IMR-90 (cell line): ENCODE measurements at regions not wholly inside any gene's neighbourhood (a gene's known extent, or its start where the extent isn't known, plus 50 kb on each side); places are given as distances from the start of the nearest gene placed in this dataset.

Experiments
- ATAC-seq: fragments of 200-7000 bp; cut with Tn5 transposase; 2 replicates; pipeline ENCODE4 v1.9.1; 2020; ENCODE audit warnings: low read depth, mild to moderate bottlenecking, moderate library complexity
- BruUV-seq: library from RNA; stranded (reverse); fragments of 400-500 nt; replicated peaks from 2 replicates; lab custom pipeline; 2021; lab: Mats Ljungman, UMichigan
- CTCF ChIA-PET: fragments of 300-600 bp; formaldehyde crosslinking; extraction: SDS; loops from one replicate; lab custom pipeline; 2021; ENCODE audit warnings: antibody characterized with exemption; lab: Yijun Ruan, JAX
- POLR2A ChIA-PET: fragments of 300-600 bp; sonication (Branson Sonifier 250); formaldehyde crosslinking; loops from one replicate; lab custom pipeline; 2022; ENCODE audit warnings: antibody characterized with exemption; ENCODE audit not compliant: unreplicated experiment; lab: Charles Lee
- DNase-seq: peaks from one replicate; pipeline ENCODE4 v3.0.0; 2013
- H2AFZ ChIP-seq: replicated peaks from 2 replicates; pipeline ENCODE3; 2013; ENCODE audit warnings: low read length, mild to moderate bottlenecking; ENCODE audit not compliant: poor library complexity
- H2AK5ac ChIP-seq: 2 replicates; pipeline ENCODE4 v1.6.1; 2013; ENCODE audit warnings: low read depth, low read length, inconsistent platforms
- H2AK9ac ChIP-seq: replicated peaks from 2 replicates; pipeline ENCODE3; 2013; ENCODE audit warnings: mild to moderate bottlenecking, low read depth, low read length, moderate library complexity; ENCODE audit not compliant: poor library complexity
- H2BK120ac ChIP-seq: 2 replicates; pipeline ENCODE4 v1.6.1; 2013; ENCODE audit warnings: low read depth, low read length, inconsistent platforms
- H2BK15ac ChIP-seq: 3 replicates; pipeline ENCODE4 v1.6.1; 2013; ENCODE audit warnings: low read depth, low read length, inconsistent platforms
- H2BK20ac ChIP-seq: 2 replicates; pipeline ENCODE4 v1.6.1; 2013; ENCODE audit warnings: low read depth, mild to moderate bottlenecking, inconsistent platforms, low read length, moderate library complexity
- H2BK5ac ChIP-seq: 2 replicates; pipeline ENCODE4 v1.6.1; 2013; ENCODE audit warnings: mild to moderate bottlenecking, low read depth, low read length, inconsistent platforms; ENCODE audit not compliant: poor library complexity, severe bottlenecking
- H3K14ac ChIP-seq: replicated peaks from 2 replicates; pipeline ENCODE4 v1.6.1; 2013; ENCODE audit warnings: low read depth, low read length, inconsistent platforms
- H3K18ac ChIP-seq: 2 replicates; pipeline ENCODE4 v1.6.1; 2013; ENCODE audit warnings: low read depth, low read length, control low read depth
- H3K23ac ChIP-seq: 2 replicates; pipeline ENCODE4 v1.6.1; 2013; ENCODE audit warnings: low read depth, low read length, inconsistent platforms
- H3K27ac ChIP-seq: 2 replicates; pipeline ENCODE4 v1.5.1; 2013; ENCODE audit warnings: mild to moderate bottlenecking, control low read depth, low read length; ENCODE audit not compliant: insufficient read depth
- H3K27me3 ChIP-seq: 2 replicates; pipeline ENCODE4 v1.6.1; 2013; ENCODE audit warnings: low read length; ENCODE audit not compliant: control insufficient read depth, insufficient read depth
- H3K36me3 ChIP-seq: 2 replicates; pipeline ENCODE4 v1.6.1; 2013; ENCODE audit warnings: low read length, mixed read lengths; ENCODE audit not compliant: control insufficient read depth, insufficient read depth
- H3K4ac ChIP-seq: 2 replicates; pipeline ENCODE4 v1.6.1; 2013; ENCODE audit warnings: low read depth, low read length, inconsistent platforms
- H3K4me1 ChIP-seq: 2 replicates; pipeline ENCODE4 v1.6.1; 2013; ENCODE audit warnings: low read length, mixed read lengths; ENCODE audit not compliant: control insufficient read depth, insufficient read depth
- H3K4me2 ChIP-seq: 2 replicates; pipeline ENCODE4 v1.6.1; 2013; ENCODE audit warnings: low read depth, mild to moderate bottlenecking, control low read depth, low read length, moderate library complexity
- H3K4me3 ChIP-seq: 2 replicates; pipeline ENCODE4 v1.5.1; 2013; ENCODE audit warnings: low read depth, mild to moderate bottlenecking, control low read depth, low read length, moderate library complexity; ENCODE audit not compliant: insufficient read depth
- H3K56ac ChIP-seq: 2 replicates; pipeline ENCODE4 v1.6.1; 2013; ENCODE audit warnings: low read length, inconsistent platforms; ENCODE audit not compliant: insufficient read depth; ENCODE audit errors: extremely low read depth
- H3K79me1 ChIP-seq, 2 experiments: 2 replicates each; pipeline ENCODE4 v1.6.1; 2013; ENCODE audit warnings: low read length in 2 of 2, inconsistent platforms in 1 of 2, low read depth in 1 of 2
- H3K9ac ChIP-seq: 2 replicates; pipeline ENCODE4 v1.6.1; 2013; ENCODE audit warnings: low read depth, low read length, control low read depth
- H3K9me1 ChIP-seq: 2 replicates; pipeline ENCODE4 v1.6.1; 2013; ENCODE audit warnings: low read length, inconsistent platforms; ENCODE audit not compliant: insufficient read depth
- H3K9me3 ChIP-seq: 2 replicates; pipeline ENCODE4 v1.6.1; 2013; ENCODE audit warnings: low read length; ENCODE audit not compliant: control insufficient read depth, insufficient read depth
- H4K20me1 ChIP-seq: 2 replicates; pipeline ENCODE4 v1.6.1; 2013; ENCODE audit warnings: low read length, inconsistent platforms; ENCODE audit not compliant: insufficient read depth
- H4K5ac ChIP-seq: 2 replicates; pipeline ENCODE4 v1.6.1; 2013; ENCODE audit warnings: mild to moderate bottlenecking, low read depth, low read length, control low read depth
- H4K8ac ChIP-seq, 2 experiments: 2 replicates each; pipeline ENCODE4 v1.6.1; 2013; ENCODE audit warnings: low read depth in 2 of 2, low read length in 2 of 2, control low read depth in 1 of 2, inconsistent platforms in 1 of 2
- H4K91ac ChIP-seq: 2 replicates; pipeline ENCODE4 v1.6.1; 2013; ENCODE audit warnings: low read depth, low read length, inconsistent platforms; ENCODE audit not compliant: insufficient read depth
- CEBPB ChIP-seq: IDR thresholded peaks from 2 replicates; pipeline ENCODE4 v1.6.1; 2012; ENCODE audit warnings: low read depth, low read length, improper control_type of control experiment
- CHD1 ChIP-seq: IDR thresholded peaks from 2 replicates; pipeline ENCODE4 v1.6.1; 2012; ENCODE audit warnings: low read depth, low read length, improper control_type of control experiment
- CTCF ChIP-seq: conservative IDR thresholded peaks from 2 replicates; pipeline ENCODE4 v1.5.1; 2012; ENCODE audit warnings: mild to moderate bottlenecking, low read depth, low read length, improper control_type of control experiment
- ELK1 ChIP-seq: fragments of 150-350 bp; IDR thresholded peaks from 2 replicates; pipeline ENCODE4 v1.6.1; 2016; ENCODE audit warnings: low read depth, mild to moderate bottlenecking, low read length, moderate library complexity, borderline replicate concordance
- MAFK ChIP-seq: IDR thresholded peaks from 2 replicates; pipeline ENCODE4 v1.6.1; 2012; ENCODE audit warnings: low read depth, low read length, improper control_type of control experiment
- MAZ ChIP-seq: IDR thresholded peaks from 2 replicates; pipeline ENCODE4 v1.6.1; 2012; ENCODE audit warnings: low read depth, mild to moderate bottlenecking, low read length, improper control_type of control experiment, moderate library complexity, borderline replicate concordance
- MXI1 ChIP-seq: IDR thresholded peaks from 2 replicates; pipeline ENCODE4 v1.6.1; 2012; ENCODE audit warnings: low read depth, mild to moderate bottlenecking, low read length, moderate library complexity, borderline replicate concordance
- NFE2L2 ChIP-seq: fragments of 150-350 bp; IDR thresholded peaks from 2 replicates; pipeline ENCODE4 v1.6.1; 2016; ENCODE audit warnings: low read depth, mild to moderate bottlenecking, low read length
- POLR2A ChIP-seq: IDR thresholded peaks from 2 replicates; pipeline ENCODE4 v1.6.1; 2012; ENCODE audit warnings: mild to moderate bottlenecking, low read depth, low read length
- RCOR1 ChIP-seq: IDR thresholded peaks from 2 replicates; pipeline ENCODE4 v1.6.1; 2012; ENCODE audit warnings: mild to moderate bottlenecking, low read length, improper control_type of control experiment; ENCODE audit not compliant: insufficient replicate concordance
- RFX5 ChIP-seq: IDR thresholded peaks from 2 replicates; pipeline ENCODE4 v1.8.0; 2012; ENCODE audit warnings: low read depth, mild to moderate bottlenecking, low read length, moderate library complexity
- SMC3 ChIP-seq: fragments of 150-350 bp; IDR thresholded peaks from 2 replicates; pipeline ENCODE4 v1.6.1; 2016; ENCODE audit warnings: low read depth, mild to moderate bottlenecking, antibody characterized with exemption, low read length, moderate library complexity
- USF2 ChIP-seq: fragments of 150-350 bp; IDR thresholded peaks from 2 replicates; pipeline ENCODE4 v1.6.1; 2017; ENCODE audit warnings: mild to moderate bottlenecking, antibody characterized with exemption, low read length, low read depth
- WGBS, 2 experiments: methylation state at CpG; one replicate each; pipeline versions ENCODE4 v1.1.5 to v1.1.7; 2013; ENCODE audit warnings: missing lambda C conversion rate in 2 of 2; ENCODE audit not compliant: insufficient read length in 1 of 2; ENCODE audit errors: extremely low coverage in 2 of 2; 5-methylcytosine and 5-hydroxymethylcytosine counted together
- dilution Hi-C: fragments of 300-500 bp; cut with HindIII; formaldehyde crosslinking; loops from one replicate; pipeline ENCODE4 v1.14.3; 2018; ENCODE audit warnings: low sequenced_read_pairs; ENCODE audit not compliant: unreplicated experiment
- in situ Hi-C: fragments of 300-500 bp; cut with MboI; formaldehyde crosslinking; loops from 3 replicates; pipeline ENCODE4 v1.14.3; 2019; ENCODE audit warnings: low sequenced_read_pairs, inconsistent platforms, mixed read lengths
- intact Hi-C: fragments of 100-400 bp; cut with micrococcal nuclease; formaldehyde crosslinking; loops from 2 replicates; pipeline ENCODE4 v1.10.0; 2022

GRCh38 chr5:91245074-91245452, 138.1 kb downstream of the ARRDC3 start:
- no peak overlapping the region for H2AFZ ChIP-seq
- no peak overlapping the region for H2BK120ac ChIP-seq
- H3K9me1 ChIP-seq = no peaks in the 10 kb centered on the region
- no peak overlapping the region for H2BK20ac ChIP-seq
- H3K18ac ChIP-seq = no peak overlapping the region
- no peaks in the 10 kb centered on the region for H3K27me3 ChIP-seq
- H2AK5ac ChIP-seq = no peak overlapping the region
- WGBS, 2 experiments = no CpG with 5 or more reads among the region's 3 CpGs
- H3K9ac ChIP-seq = no peak overlapping the region
- in situ Hi-C loops = no loop called here
- DNase-seq = no peak
- no peak overlapping the region for H3K23ac ChIP-seq
- TF ChIP-seq RCOR1 = no peak
- no peak for TF ChIP-seq RFX5
- no peak for TF ChIP-seq USF2
- TF ChIP-seq CHD1 = no peak
- TF ChIP-seq MAZ = no peak
- no peak for TF ChIP-seq SMC3
- no peak for TF ChIP-seq MXI1
- no peak for TF ChIP-seq CTCF
- TF ChIP-seq NFE2L2 = no peak
- no peak for TF ChIP-seq POLR2A
- TF ChIP-seq MAFK = no peak
- no peak for TF ChIP-seq CEBPB
- no peak for TF ChIP-seq ELK1
- no peaks in the 10 kb centered on the region for H3K4me1 ChIP-seq
- H3K4ac ChIP-seq = no peak overlapping the region
- no peaks in the 10 kb centered on the region for H3K79me1 ChIP-seq
- no peak overlapping the region for H4K8ac ChIP-seq
- no peak overlapping the region for H4K5ac ChIP-seq
- H2BK5ac ChIP-seq = no peak overlapping the region
- no peak overlapping the region for H2BK15ac ChIP-seq
- ChIA-PET POLR2A (no interaction called here), CTCF (no interaction called here)
- no peaks in the 10 kb centered on the region for H3K36me3 ChIP-seq
- no peak for ATAC-seq
- no peak overlapping the region for H2AK9ac ChIP-seq
- H4K91ac ChIP-seq = no peak overlapping the region
- no peak overlapping the region for H3K4me2 ChIP-seq
- no peak overlapping the region for H3K4me3 ChIP-seq
- H3K14ac ChIP-seq = no peak overlapping the region
- dilution Hi-C loops = no loop called here
- no peaks in the 10 kb centered on the region for H4K20me1 ChIP-seq
- H3K27ac ChIP-seq = no peak overlapping the region
- no TSS peak for BruUV-seq
- 0 out of 2 replicates have a peak, but pooled peaks cover 4% of the 10 kb centered on the region for H3K9me3 ChIP-seq
- H3K56ac ChIP-seq = no peak overlapping the region
- intact Hi-C loops = no loop called here
